Liver (tissue), 8 donors: ENCODE measurements at regions not wholly inside any gene's neighbourhood (a gene's known extent, or its start where the extent isn't known, plus 50 kb on each side); places are given as distances from the start of the nearest gene placed in this dataset.

ENCODE experiments used
- DNase-seq: peaks from one replicate; pipeline ENCODE4 v3.0.0-alpha.2; 2017; ENCODE audit warnings: low spot score
- H3K27ac ChIP-seq, 2 donors: one replicate each; pipeline ENCODE4 v1.7.0; 2013; ENCODE audit warnings: inconsistent platforms in 2 of 2, low read length in 2 of 2, control low read depth in 1 of 2, low read depth in 1 of 2, mild to moderate bottlenecking in 1 of 2
- H3K27me3 ChIP-seq, 4 donors: one replicate each; pipeline versions ENCODE4 v1.6.1 to v1.7.0; 2013; ENCODE audit warnings: low read length in 3 of 4, inconsistent platforms in 1 of 4, mild to moderate bottlenecking in 1 of 4, moderate library complexity in 1 of 4; ENCODE audit not compliant: control insufficient read depth in 4 of 4, insufficient read depth in 4 of 4
- H3K36me3 ChIP-seq, 4 donors: one replicate each; pipeline versions ENCODE4 v1.6.1 to v1.7.0; 2013; ENCODE audit warnings: low read length in 3 of 4, mild to moderate bottlenecking in 3 of 4, low read depth in 1 of 4, moderate library complexity in 1 of 4; ENCODE audit not compliant: control insufficient read depth in 4 of 4, insufficient read depth in 3 of 4
- H3K4me1 ChIP-seq, 4 donors: one replicate each; pipeline versions ENCODE4 v1.6.1 to v1.7.0; 2013; ENCODE audit warnings: low read length in 3 of 4, mild to moderate bottlenecking in 3 of 4, moderate library complexity in 1 of 4; ENCODE audit not compliant: control insufficient read depth in 4 of 4, insufficient read depth in 4 of 4
- H3K4me3 ChIP-seq, 3 donors: one replicate each; pipeline versions ENCODE4 v1.6.1 to v1.7.0; 2013; ENCODE audit warnings: low read length in 3 of 3, control low read depth in 1 of 3, low read depth in 1 of 3, mild to moderate bottlenecking in 1 of 3
- H3K9ac ChIP-seq, 2 donors: one replicate each; pipeline ENCODE4 v1.7.0; 2013; ENCODE audit warnings: low read length in 2 of 2, mild to moderate bottlenecking in 2 of 2, moderate library complexity in 2 of 2, control low read depth in 1 of 2, low read depth in 1 of 2
- H3K9me3 ChIP-seq, 4 donors: one replicate each; pipeline versions ENCODE4 v1.6.1 to v1.7.0; 2013; ENCODE audit warnings: low read length in 3 of 4; ENCODE audit not compliant: control insufficient read depth in 4 of 4
- ATF3 ChIP-seq: IDR thresholded peaks from 2 replicates; pipeline ENCODE4 v1.6.1; 2016; ENCODE audit warnings: antibody characterized with exemption
- EGR1 ChIP-seq, 2 donors: IDR thresholded peaks; 2 replicates each; pipeline ENCODE4 v1.6.1; 2016 to 2018; ENCODE audit warnings: antibody characterized with exemption in 2 of 2, low read depth in 2 of 2
- FOXA1 ChIP-seq: IDR thresholded peaks from 2 replicates; pipeline ENCODE4 v1.6.1; 2016; ENCODE audit warnings: antibody characterized with exemption
- FOXA2 ChIP-seq: IDR thresholded peaks from 2 replicates; pipeline ENCODE4 v1.6.1; 2016; ENCODE audit warnings: antibody characterized with exemption
- GABPA ChIP-seq, 2 donors: IDR thresholded peaks in 1 of 2; conservative IDR thresholded peaks in 1 of 2; 2 replicates each; pipeline ENCODE4 v1.6.1; 2016; ENCODE audit warnings: antibody characterized with exemption in 2 of 2, mild to moderate bottlenecking in 1 of 2, moderate library complexity in 1 of 2
- HNF4A ChIP-seq, 2 donors: conservative IDR thresholded peaks; 2 replicates each; pipeline ENCODE4 v1.6.1; 2016; ENCODE audit warnings: antibody characterized with exemption in 2 of 2, mild to moderate bottlenecking in 2 of 2
- HNF4G ChIP-seq: IDR thresholded peaks from 2 replicates; pipeline ENCODE4 v1.6.1; 2016; ENCODE audit warnings: antibody characterized with exemption
- JUND ChIP-seq, 2 donors: IDR thresholded peaks; 2 replicates each; pipeline ENCODE4 v1.6.1; 2016; ENCODE audit warnings: antibody characterized with exemption in 2 of 2
- NR2F2 ChIP-seq: IDR thresholded peaks from 2 replicates; pipeline ENCODE4 v1.6.1; 2016; ENCODE audit warnings: antibody characterized with exemption
- RAD21 ChIP-seq, 2 donors: IDR thresholded peaks; 2 replicates each; pipeline ENCODE4 v1.6.1; 2016; ENCODE audit warnings: antibody characterized with exemption in 2 of 2, mild to moderate bottlenecking in 2 of 2
- REST ChIP-seq: IDR thresholded peaks from 2 replicates; pipeline ENCODE4 v1.6.1; 2016; ENCODE audit warnings: antibody characterized with exemption, mild to moderate bottlenecking
- RXRA ChIP-seq, 2 donors: IDR thresholded peaks; 2 replicates each; pipeline ENCODE4 v1.6.1; 2017 to 2018; ENCODE audit warnings: antibody characterized with exemption in 2 of 2, mild to moderate bottlenecking in 1 of 2
- SP1 ChIP-seq: IDR thresholded peaks from 2 replicates; pipeline ENCODE4 v1.6.1; 2018; ENCODE audit warnings: antibody characterized with exemption, mild to moderate bottlenecking
- TAF1 ChIP-seq: conservative IDR thresholded peaks from 2 replicates; pipeline ENCODE4 v1.6.1; 2016; ENCODE audit warnings: antibody characterized with exemption, mild to moderate bottlenecking
- YY1 ChIP-seq: IDR thresholded peaks from 2 replicates; pipeline ENCODE4 v1.6.1; 2016; ENCODE audit warnings: antibody characterized with exemption, mild to moderate bottlenecking
- WGBS: extraction: QIAGEN DNeasy Blood & Tissue Kit; methylation state at CpG from one replicate; pipeline ENCODE4 v1.1.7; 2013; 5-methylcytosine and 5-hydroxymethylcytosine counted together
- TF ChIP-seq, protein P1 (sequence below): IDR thresholded peaks from 2 replicates; pipeline ENCODE4 v1.6.1; 2016; ENCODE audit warnings: antibody characterized with exemption
- TF ChIP-seq, protein P2 (sequence below): IDR thresholded peaks from 2 replicates; pipeline ENCODE4 v1.6.1; 2016; ENCODE audit warnings: antibody characterized with exemption
- TF ChIP-seq, protein P3 (sequence below): fragments of 150-350 bp; IDR thresholded peaks from 2 replicates; pipeline ENCODE4 v1.5.1; 2017; ENCODE audit warnings: improper control_type of control experiment, low read depth, low read length; ENCODE audit not compliant: missing input control
- donor health status: healthy.
- donor health status: healthy.
- donor health status: healthy.
- donor health status: healthy.
- donor health status: healthy.

DNA sequence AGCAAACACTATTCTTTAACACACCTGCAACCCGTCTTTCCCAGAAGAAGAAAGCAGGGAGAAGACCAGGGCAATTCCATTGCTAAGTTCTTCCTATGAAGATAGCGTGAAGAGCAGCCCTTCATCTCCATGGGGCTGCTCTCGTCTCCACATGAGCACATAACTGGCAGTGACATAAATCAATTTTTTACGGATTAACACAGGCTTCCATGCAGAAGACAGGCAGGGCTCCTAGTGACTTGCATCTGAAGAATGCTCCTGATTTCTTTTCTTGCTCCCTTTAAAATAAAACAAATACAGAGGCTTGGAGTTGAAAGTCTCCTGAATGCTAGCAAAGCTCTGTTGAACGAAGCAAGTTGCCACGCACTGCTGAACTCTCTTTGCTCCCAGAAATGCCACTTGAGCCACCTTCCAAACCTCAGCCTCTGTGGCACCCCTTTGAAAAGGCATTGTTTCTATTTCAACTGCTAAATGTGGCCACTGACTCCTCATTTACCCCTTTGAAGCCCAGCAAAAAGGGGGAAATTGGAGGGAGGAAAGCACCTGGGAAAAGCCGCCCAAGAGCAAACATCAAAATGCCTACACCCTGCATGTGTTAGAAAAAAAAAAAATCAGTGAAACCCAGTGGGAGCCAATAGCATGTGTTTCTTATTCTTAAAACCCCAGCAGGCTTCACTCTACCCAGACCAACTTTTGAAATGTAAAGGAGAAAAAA lies 383.7 kb downstream of the IDS start:
- Histone ChIP-seq H3K9ac (no peak overlapping the region), H3K27me3 (no peaks in the 10 kb centered on the region), H3K4me1 (no peaks in the 10 kb centered on the region), H3K4me3 (no peak overlapping the region), H3K9me3 (no peaks in the 10 kb centered on the region), H3K27ac (no peak overlapping the region), H3K36me3 (no peaks in the 10 kb centered on the region)
- no peak for TF ChIP-seq FOXA2
- no peak for TF ChIP-seq YY1
- no peak for TF ChIP-seq FOXA1
- TF ChIP-seq RAD21 (IDR thresholded peaks at IDR 0.05): no peak
- no peak for TF ChIP-seq RXRA (IDR thresholded peaks at IDR 0.05)
- TF ChIP-seq REST: no peak
- TF ChIP-seq, protein P1, sequence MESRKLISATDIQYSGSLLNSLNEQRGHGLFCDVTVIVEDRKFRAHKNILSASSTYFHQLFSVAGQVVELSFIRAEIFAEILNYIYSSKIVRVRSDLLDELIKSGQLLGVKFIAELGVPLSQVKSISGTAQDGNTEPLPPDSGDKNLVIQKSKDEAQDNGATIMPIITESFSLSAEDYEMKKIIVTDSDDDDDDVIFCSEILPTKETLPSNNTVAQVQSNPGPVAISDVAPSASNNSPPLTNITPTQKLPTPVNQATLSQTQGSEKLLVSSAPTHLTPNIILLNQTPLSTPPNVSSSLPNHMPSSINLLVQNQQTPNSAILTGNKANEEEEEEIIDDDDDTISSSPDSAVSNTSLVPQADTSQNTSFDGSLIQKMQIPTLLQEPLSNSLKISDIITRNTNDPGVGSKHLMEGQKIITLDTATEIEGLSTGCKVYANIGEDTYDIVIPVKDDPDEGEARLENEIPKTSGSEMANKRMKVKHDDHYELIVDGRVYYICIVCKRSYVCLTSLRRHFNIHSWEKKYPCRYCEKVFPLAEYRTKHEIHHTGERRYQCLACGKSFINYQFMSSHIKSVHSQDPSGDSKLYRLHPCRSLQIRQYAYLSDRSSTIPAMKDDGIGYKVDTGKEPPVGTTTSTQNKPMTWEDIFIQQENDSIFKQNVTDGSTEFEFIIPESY: no peak
- no peak for TF ChIP-seq GABPA (IDR thresholded peaks at IDR 0.05 in 1 of 2, conservative IDR thresholded peaks at IDR 0.05 in 1 of 2)
- no peak for TF ChIP-seq HNF4G
- TF ChIP-seq ATF3: no peak
- TF ChIP-seq HNF4A (conservative IDR thresholded peaks at IDR 0.05): no peak
- TF ChIP-seq TAF1: no peak
- TF ChIP-seq JUND (IDR thresholded peaks at IDR 0.05): no peak
- TF ChIP-seq, protein P2, sequence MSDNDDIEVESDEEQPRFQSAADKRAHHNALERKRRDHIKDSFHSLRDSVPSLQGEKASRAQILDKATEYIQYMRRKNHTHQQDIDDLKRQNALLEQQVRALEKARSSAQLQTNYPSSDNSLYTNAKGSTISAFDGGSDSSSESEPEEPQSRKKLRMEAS: no peak
- no peak for TF ChIP-seq NR2F2
- TF ChIP-seq, protein P3, sequence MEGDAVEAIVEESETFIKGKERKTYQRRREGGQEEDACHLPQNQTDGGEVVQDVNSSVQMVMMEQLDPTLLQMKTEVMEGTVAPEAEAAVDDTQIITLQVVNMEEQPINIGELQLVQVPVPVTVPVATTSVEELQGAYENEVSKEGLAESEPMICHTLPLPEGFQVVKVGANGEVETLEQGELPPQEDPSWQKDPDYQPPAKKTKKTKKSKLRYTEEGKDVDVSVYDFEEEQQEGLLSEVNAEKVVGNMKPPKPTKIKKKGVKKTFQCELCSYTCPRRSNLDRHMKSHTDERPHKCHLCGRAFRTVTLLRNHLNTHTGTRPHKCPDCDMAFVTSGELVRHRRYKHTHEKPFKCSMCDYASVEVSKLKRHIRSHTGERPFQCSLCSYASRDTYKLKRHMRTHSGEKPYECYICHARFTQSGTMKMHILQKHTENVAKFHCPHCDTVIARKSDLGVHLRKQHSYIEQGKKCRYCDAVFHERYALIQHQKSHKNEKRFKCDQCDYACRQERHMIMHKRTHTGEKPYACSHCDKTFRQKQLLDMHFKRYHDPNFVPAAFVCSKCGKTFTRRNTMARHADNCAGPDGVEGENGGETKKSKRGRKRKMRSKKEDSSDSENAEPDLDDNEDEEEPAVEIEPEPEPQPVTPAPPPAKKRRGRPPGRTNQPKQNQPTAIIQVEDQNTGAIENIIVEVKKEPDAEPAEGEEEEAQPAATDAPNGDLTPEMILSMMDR: no peak
- no peak for TF ChIP-seq SP1
- TF ChIP-seq EGR1 (IDR thresholded peaks at IDR 0.05; ENCODE audit: low read depth in 2 of 2): no peak
- 53% methylated on average over 7 of the region's 7 CpGs for WGBS
- DNase-seq: no peak
